ENCODE measurements at regions not wholly inside any gene's neighbourhood (a gene's known extent, or its start where the extent isn't known, plus 50 kb on each side); places are given as distances from the start of the nearest gene placed in this dataset.

DNA sequence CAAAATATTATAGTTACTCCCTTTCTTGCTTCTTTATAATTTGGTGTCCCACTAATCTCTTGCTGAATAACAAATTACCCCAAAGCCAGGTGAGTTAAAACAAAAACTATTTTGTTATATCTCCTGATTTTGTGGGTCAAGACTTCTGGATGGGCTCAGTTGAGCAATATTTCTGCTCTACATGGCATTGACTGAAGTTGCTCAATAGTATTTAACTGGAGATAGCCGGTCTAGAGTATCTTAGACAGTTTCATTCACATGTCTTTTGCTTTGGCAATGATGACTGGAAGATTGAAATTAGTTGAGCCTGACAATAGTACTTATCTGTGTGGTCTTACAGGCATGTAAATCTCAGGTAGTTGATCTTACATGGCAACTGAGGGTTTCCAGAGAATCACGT, 51.0 kb upstream of the TP63 start:
- Mint-ChIP-seq H3K36me3 (ENCODE audit: low read depth) (no peaks in the 10 kb centered on the region), H3K9me3 (no peaks in the 10 kb centered on the region), H3K4me3 (no peak overlapping the region), H3K4me1 (no peaks in the 10 kb centered on the region), H3K27me3 (ENCODE audit: insufficient read depth) (no peaks in the 10 kb centered on the region), H3K27ac (no peak overlapping the region)
- no peak overlapping the region for H3K4me3 ChIP-seq (ENCODE audit: low read length)
- 93 to 96% methylated on average over 2 of the region's 2 CpGs for WGBS, 2 experiments (ENCODE audit: insufficient coverage in 1 of 2, insufficient read length in 1 of 2)
- TF ChIP-seq, protein P1, sequence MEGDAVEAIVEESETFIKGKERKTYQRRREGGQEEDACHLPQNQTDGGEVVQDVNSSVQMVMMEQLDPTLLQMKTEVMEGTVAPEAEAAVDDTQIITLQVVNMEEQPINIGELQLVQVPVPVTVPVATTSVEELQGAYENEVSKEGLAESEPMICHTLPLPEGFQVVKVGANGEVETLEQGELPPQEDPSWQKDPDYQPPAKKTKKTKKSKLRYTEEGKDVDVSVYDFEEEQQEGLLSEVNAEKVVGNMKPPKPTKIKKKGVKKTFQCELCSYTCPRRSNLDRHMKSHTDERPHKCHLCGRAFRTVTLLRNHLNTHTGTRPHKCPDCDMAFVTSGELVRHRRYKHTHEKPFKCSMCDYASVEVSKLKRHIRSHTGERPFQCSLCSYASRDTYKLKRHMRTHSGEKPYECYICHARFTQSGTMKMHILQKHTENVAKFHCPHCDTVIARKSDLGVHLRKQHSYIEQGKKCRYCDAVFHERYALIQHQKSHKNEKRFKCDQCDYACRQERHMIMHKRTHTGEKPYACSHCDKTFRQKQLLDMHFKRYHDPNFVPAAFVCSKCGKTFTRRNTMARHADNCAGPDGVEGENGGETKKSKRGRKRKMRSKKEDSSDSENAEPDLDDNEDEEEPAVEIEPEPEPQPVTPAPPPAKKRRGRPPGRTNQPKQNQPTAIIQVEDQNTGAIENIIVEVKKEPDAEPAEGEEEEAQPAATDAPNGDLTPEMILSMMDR (conservative IDR thresholded peaks at IDR 0.05), result no peak
- no peaks in the 10 kb centered on the region for H3K36me3 ChIP-seq (ENCODE audit: control insufficient read depth, insufficient read depth, low read length)
- no peaks in the 10 kb centered on the region for H3K27me3 ChIP-seq (ENCODE audit: control insufficient read depth, insufficient read depth, low read length, poor library complexity, severe bottlenecking)
- no peak overlapping the region for H3K27ac ChIP-seq (ENCODE audit: low read depth, low read length)
- no peak overlapping the region for H3K9ac ChIP-seq (ENCODE audit: extremely low read depth, low read length, poor library complexity, severe bottlenecking)
- H3K9me3 ChIP-seq (ENCODE audit: control insufficient read depth, low read length), result no peaks in the 10 kb centered on the region
- H3K4me1 ChIP-seq (ENCODE audit: control insufficient read depth, insufficient read depth, low read length), result no peaks in the 10 kb centered on the region
- DNase-seq, result no peak

Measured in endodermal cell (in vitro differentiated cells).